HT-29 (cell line): ENCODE measurements at regions not wholly inside any gene's neighbourhood (a gene's known extent, or its start where the extent isn't known, plus 50 kb on each side); places are given as distances from the start of the nearest gene placed in this dataset.

Source experiments
- DNase-seq: peaks from one replicate; pipeline ENCODE4 v3.0.0-alpha.2; 2015; ENCODE audit warnings: low spot score

- DNase-seq = no peak
These were observed 1854.6 kb upstream of the WWC1 start for GRCh38 chr5:166436872-166437271.

GRCh38 chr5:166486348-166486747 is 1805.1 kb upstream of the WWC1 start:
- DNase-seq = no peak

GRCh38 chr5:166488560-166488959 is 1802.9 kb upstream of the WWC1 start:
- no peak for DNase-seq

DNA sequence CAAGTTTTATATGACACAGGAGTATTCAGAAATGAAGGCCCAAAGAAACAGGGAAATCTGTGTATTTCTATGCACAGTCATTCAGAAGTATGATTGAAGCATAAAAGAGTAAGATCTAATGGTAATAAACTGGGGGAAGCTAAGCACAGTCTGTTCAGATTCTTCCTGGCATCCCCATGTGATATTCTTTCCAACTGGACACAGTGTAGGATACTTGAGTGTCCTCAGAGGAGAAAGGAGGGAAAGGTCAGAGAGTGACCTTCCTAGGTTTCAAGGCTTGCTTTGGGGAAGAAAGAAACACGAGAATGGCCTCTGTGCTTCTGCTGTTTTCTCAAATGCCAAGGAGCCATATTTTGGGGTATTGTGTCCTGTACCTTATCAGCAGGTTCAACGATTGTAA is 1798.4 kb upstream of the WWC1 start:
- DNase-seq = no peak

GRCh38 chr5:166493612-166494011 is 1797.8 kb upstream of the WWC1 start:
- DNase-seq = no peak

- DNase-seq = no peak
These were observed 1793.8 kb upstream of the WWC1 start for GRCh38 chr5:166497496-166498104.

DNA sequence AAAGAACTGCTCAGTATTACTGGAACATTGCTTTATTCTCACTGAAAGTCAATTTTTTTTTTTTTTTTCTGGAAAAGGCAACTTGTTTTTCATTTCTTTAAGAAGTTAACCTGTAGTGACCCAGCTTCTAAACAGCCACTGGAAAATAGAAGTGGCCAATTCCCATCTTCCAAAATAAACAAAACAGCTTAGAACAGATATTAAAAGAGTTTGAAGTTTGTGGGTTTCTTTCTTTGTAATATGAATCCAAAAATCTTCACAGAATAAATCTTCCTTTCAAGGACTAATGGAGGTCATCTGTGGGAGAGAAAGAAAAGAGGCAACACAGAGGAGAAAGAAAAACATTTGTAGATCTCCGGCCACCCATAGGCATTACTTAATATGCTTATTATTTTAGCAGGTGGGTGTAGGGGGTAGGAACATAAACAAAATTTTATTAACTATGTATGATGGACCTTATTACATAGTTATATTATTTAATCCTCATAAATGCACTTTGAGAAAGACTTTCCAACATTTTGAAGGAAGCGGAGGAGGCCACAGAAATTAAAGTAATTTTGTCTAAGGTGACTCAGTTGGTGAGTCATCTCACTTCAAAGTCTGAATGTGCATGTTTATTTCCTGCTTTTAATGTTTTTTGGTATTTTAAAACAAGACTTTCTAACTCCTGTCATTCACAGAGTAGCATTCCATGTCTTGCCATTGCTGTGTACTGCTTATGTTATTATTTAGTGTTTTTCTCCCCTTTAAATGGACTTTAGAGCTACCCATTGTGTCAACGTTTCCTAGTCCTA is 1791.8 kb upstream of the WWC1 start:
- no peak for DNase-seq

GRCh38 chr5:166503506-166503905 is 1787.9 kb upstream of the WWC1 start:
- DNase-seq = no peak

GRCh38 chr5:166505067-166505466 is 1786.4 kb upstream of the WWC1 start:
- DNase-seq = no peak

DNA sequence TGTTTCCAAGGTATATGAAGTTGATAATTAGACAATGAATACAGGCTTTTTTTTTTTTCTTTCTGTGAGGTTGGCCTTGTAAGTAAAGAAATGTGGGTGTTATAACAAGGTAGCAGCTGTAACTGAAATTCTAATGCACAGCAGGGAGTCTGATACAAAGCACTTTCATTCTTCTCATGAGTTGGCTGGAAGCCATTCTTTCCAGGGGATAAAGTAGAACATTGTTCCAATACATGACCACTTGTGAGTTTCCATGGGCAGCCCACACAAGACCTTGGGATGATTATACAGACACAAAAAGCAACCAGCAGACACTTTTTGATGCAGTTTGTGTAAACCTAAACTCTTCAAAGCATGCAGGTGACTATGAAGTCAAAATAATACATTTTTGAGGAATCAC is 1785.9 kb upstream of the WWC1 start:
- DNase-seq = no peak

- no peak for DNase-seq
These were observed 1783.5 kb upstream of the WWC1 start for GRCh38 chr5:166507810-166508425.

DNA sequence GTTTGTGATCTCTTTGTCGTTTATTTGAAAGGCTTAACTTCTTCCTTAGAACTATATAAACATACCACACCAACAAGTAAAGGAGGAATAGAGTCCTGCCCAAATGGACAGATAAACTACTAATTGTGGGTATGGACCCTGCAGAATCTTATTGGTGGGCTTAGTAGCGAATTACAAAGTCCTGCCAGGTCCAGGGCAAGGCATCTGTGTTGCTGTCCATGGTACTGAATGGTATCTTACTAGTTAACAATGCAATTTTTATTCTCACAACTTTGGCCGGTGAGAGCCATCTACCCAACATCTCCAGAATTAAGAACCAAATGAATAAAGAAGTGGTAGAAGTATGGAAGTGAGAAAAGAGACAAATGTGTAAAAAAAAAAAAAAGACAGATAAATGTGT is 1782.4 kb upstream of the WWC1 start:
- peak; percentile 26 for DNase-seq

DNA sequence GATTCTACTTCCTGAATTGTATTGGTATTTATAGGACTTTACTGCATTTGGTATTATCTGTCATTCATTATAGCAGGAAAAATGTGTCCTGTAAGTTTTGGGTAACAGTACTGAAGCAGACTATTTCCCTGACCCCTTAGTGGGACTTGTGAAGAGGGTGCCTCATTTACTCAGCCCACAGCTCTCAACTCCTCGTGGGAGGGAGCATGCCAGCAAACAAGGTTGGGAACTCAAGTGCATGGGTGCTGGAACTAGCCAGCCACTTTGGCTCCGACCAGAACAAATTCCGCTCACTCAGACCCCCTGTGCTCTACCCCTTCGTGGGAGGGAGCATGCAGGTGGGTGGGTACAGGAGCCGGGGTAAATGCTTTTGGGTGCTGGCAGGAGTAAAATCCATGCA is 1773.5 kb upstream of the WWC1 start:
- DNase-seq = no peak

- DNase-seq = no peak
These were observed 1768.2 kb upstream of the WWC1 start for GRCh38 chr5:166523206-166523605.

GRCh38 chr5:166529200-166529599 is 1762.2 kb upstream of the WWC1 start:
- DNase-seq = no peak

GRCh38 chr5:166532456-166533220 is 1758.8 kb upstream of the WWC1 start:
- DNase-seq = no peak

GRCh38 chr5:166535641-166536040 is 1755.8 kb upstream of the WWC1 start:
- DNase-seq = no peak

DNA sequence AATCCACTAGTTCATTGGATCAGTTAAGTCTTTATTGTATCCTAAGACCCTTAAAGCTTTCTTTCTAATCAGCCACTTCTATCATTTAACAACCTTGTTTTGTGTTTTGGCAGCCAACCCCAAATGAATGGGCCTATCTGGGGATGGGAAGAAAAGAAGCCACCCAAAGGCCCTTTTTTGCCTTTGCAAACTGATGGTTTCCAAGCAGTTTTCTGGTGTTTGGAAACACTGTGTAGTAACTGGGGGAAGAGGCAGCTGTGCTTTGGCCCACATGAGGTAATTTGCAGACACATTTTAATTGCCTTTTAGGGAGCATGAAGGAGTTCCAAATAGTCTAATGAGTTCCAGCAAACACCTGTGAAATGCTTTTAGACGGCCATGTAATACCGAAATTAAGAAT is 1751.3 kb upstream of the WWC1 start:
- no peak for DNase-seq

GRCh38 chr5:166551384-166551783 is 1740.1 kb upstream of the WWC1 start:
- no peak for DNase-seq

DNA sequence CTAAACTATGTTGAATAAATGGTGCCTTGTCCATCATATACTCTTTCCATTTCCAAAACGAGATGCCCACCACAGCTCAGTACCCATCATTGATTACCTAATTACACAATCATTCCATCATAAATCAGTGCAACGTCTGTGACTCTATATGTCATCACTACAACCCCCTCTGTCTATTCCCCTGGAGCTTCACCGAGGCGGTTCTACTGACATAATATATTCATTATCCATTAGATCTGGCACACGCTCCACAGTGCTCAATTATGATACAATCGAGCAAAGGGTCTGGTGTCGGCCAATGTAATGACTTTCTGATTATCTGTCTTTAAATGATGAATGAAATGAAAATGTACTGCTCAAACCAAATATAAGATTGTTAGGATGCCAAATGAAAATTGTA is 1737.7 kb upstream of the WWC1 start:
- no peak for DNase-seq

DNA sequence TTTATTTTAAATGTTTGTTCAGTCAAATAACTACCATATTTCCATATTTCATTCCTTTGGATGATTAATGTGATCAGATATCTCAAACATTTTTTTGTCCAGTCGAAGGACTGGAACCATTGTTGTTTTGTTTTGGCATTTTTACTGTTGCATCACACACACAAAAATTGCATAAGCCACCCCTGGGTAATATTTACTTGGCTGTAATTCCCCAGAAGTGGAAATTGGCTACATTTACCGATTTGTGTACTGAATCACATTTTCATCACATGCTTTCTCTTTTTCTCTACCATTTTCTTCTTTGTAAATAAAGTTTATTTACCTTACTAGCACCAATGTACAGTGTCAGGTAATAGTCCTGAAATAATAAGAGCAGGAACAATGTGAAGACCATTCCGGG is 1729.7 kb upstream of the WWC1 start:
- no peak for DNase-seq

DNA sequence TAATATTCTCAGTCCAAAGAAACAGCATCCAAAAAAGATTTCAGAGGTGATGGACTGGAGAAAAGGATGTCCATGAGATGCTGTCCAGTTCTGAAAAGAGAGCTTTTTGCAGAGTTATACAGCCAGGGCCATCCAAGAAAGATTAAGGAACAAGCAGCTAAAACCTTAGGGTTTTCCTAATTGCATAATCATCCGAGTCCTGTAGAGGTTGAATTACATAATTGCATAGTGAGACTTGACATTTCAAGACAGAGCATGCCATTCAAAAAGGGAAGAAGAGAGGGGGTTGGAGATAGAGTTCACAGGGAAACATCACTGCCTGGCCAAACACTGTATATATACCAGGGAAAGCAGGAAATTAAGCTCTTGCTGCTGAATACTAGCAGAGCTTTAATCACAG is 1729.2 kb upstream of the WWC1 start:
- no peak for DNase-seq
